Activated naive CD4-positive, alpha-beta T cell treated with Interleukin-2 at 50 U/mL for 16 hours (primary cell): ENCODE measurements at regions not wholly inside any gene's neighbourhood (a gene's known extent, or its start where the extent isn't known, plus 50 kb on each side); places are given as distances from the start of the nearest gene placed in this dataset.
"Not testable (repeated sequence)": the region's sequence is repeated elsewhere in the genome, so short reads cannot be mapped to it uniquely, and the experiment has no call there.

Experiments
- DNase-seq: peaks from one replicate; pipeline ENCODE4 v3.0.0-alpha.2; 2020

- no peak for DNase-seq
Measured at GRCh38 chr2:189318761-189319160, 122.5 kb upstream of the WDR75 start.

GRCh38 chr2:189319424-189319823, 121.8 kb upstream of the WDR75 start:
- not testable (repeated sequence) for DNase-seq

GRCh38 chr2:189327879-189328847, 113.1 kb upstream of the WDR75 start:
- DNase-seq, result no peak

GRCh38 chr2:189328848-189329245, 112.4 kb upstream of the WDR75 start:
- DNase-seq, result no peak

- no peak for DNase-seq
Measured at GRCh38 chr2:189336276-189336975, 104.8 kb upstream of the WDR75 start.

DNA sequence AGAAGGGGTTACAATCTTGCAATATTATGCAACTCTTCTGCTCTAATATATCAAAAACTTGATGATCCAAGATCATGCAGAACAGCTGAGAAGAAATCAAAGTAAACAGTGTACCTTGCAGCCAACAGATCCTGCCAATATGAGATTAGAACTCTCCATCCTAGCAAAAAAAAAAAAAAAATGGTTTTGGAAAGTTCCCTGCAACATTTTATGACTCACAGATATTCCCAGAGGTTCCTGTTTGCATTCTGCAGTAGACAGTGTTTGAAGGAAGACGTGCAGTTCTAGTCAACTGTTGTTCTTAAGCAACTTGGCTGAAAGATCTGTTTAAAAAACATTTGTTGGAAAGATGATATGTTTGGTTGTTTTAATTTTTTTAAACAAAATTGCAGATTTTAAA, 103.6 kb upstream of the WDR75 start:
- no peak for DNase-seq

- no peak for DNase-seq
Measured at GRCh38 chr2:189338115-189338514, 103.2 kb upstream of the WDR75 start.

GRCh38 chr2:189341077-189341476, 100.2 kb upstream of the WDR75 start:
- no peak for DNase-seq

DNA sequence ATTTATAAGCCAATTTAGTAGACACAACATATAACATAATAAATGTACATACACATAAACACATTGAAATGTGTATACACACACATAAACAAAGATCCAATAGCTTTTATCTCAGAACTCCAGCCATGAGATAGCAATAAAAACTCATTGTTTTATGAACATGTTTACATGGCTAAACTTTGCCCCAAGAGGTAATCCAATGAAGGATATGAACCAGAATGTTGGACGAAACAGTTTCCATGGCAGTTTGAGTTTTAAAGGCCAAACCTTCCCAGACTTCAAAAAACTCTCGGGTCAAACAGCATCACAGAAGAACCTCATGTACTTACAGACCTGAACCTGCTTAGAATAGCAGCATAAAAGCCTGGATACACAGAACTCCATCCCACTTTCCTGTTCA, 97.2 kb upstream of the WDR75 start:
- no peak for DNase-seq

DNA sequence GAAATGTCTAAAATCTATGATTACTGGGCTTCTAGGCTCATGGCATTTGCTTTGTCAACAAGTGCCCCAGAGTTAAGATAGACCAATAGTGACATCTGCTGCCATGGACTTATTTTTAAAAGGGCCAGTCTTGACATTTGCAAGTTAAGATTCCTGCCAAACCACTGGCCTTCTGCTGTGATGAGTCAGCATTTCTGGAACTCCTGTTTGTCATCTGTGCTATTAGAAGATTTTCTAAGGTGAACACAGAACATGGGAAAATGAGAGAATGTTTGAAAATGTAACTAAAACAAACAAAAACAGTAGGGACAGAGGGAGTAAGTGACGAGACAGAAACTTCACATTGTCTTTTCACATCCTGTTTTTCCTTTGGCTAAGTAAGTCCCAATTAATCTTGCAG, 93.7 kb upstream of the WDR75 start:
- DNase-seq, result no peak

- no peak for DNase-seq
Measured at GRCh38 chr2:189348369-189348768, 92.9 kb upstream of the WDR75 start.

- no peak for DNase-seq
Measured at GRCh38 chr2:189350540-189351209, 90.6 kb upstream of the WDR75 start.

DNA sequence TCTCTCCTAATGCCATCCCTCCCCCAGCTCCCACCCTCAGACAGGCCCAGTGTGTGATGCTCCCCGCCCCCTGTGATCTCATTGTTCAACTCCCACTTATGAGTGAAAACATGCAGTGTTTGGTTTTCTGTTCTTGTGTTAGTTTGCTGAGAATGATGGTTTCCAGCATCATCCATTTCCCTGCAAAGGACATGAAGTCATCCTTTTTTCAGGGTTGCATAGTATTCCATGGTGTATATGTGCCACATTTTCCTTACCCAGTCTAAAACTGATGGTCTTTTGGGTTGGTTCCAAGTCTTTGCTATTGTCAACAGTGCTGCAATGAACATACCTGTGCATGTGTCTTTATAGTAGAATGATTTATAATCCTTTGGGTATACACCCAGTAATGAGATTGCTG, 89.3 kb upstream of the WDR75 start:
- DNase-seq, result not testable (repeated sequence)

DNA sequence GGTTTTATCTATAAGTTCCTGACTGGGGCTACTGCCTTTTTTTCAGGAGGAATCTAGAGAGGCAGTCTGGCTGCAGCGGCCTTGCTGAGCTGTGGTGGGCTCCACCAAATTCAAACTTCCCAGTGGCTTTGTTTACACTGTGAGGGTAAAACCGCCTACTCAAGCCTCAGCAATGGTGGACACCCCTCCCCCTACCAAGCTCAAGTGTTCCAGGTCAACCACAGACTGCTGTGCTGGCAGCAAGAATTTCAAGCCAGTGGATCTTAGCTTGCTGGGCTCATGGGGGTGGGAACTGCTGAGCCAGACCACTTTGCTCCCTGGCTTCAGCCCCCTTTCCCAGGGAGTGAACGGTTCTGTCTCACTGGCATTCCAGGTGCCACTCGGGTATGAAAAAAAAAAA, 83.9 kb upstream of the WDR75 start:
- not testable (repeated sequence) for DNase-seq

GRCh38 chr2:189360861-189361260, 80.4 kb upstream of the WDR75 start:
- no peak for DNase-seq

DNA sequence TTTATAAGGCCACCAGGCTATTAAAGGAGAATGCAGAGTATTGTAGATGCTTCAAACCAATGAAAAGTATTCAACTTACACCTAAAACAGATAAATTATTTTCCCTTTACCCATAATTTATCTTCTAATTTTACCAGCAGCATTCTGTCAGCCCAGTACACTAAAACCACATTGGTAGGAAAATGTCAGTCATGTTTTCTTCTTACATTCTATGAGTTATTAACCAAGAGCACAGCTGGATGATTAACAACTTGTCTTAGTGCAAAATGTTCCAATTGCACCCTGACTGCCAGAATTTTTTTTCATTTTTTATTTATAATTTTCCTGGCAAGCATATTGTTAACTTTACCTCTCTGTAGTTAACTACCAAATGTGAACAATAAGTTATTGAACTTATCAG, 79.0 kb upstream of the WDR75 start:
- DNase-seq, result no peak

DNA sequence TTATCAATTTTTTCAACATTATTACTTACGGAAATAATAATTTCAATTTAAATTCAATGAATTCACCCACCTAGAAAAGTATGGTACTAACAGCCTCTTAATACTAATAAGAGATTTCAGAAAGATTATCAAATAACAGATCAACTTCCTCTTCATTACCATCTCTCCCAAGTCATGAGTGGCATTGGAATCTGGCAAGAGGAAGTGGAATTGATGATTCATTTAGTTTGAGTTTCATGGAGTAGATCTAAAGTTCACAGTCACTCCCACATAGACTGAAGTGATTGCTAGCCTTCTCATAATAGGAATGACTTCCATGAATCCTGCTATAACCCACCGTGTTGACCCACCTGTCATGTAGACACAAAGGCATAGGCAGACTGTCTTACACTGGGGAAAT, 77.7 kb upstream of the WDR75 start:
- no peak for DNase-seq

DNA sequence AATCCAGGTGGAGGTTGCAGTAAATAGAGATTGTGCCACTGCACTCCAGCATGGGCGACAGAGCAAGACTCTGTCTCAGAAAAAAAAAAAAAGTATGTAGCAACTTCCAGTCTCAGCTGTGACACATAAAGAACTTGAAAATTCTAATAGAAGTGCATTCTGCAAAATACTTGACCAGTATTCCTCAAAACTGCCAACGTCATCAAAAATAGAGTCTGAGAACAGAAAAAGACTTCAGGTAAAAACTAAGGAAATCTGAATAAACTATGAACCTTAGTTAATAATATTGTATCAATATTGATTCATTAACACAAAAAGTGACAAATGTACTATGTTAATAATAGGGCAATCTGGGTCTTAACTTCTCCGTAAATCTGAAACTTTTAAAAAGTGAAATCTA, 76.7 kb upstream of the WDR75 start:
- no peak for DNase-seq

GRCh38 chr2:189366349-189366748, 74.9 kb upstream of the WDR75 start:
- DNase-seq, result no peak

- no peak for DNase-seq
Measured at GRCh38 chr2:189367343-189367742, 73.9 kb upstream of the WDR75 start.

- no peak for DNase-seq
Measured at GRCh38 chr2:189369566-189369965, 71.7 kb upstream of the WDR75 start.

DNA sequence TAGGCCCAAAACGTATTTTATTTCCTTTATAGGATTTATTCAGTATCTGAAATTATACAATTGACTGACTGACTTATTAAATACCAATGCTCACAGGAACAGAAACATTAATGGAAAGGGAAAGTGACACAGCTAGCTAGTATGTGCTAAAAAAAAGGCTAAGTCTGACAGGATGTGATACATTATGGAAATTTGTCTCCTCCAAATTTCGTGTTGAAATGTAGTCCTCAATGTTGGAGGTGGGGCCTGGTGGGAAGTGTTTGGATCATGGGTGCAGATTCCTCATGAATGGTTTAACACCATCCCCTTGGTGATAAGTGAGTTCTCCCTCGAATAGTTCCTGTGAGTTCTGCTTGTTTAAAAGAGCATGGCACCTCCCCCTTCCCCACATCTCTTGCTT, 70.6 kb upstream of the WDR75 start:
- no peak for DNase-seq

DNA sequence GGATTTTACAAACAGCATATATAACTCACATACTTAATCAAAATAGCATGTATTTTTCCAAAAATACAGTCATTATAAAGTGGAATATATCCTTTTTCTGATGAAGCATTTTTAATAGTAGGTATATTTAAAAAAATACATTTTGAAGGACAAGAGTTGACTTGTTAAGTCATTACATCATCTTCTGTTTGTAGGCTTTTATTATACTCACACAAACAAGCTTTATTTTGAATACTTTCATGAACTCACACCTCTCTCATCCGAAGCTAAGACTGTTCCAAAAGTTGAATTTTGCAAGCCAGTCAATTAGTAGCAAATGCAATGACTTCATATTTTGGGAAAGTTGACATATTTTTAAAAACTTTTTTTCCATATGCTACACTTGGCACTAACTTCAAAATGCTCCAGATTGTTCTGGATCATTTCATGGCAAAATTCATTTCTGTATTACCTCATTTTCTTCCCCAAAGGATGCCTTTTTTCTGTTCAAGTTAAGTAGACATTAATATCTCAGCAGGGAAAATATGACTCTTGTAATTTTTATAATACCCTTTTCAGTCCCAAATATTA, 68.5 kb upstream of the WDR75 start:
- no peak for DNase-seq
